ENCODE measurements at regions not wholly inside any gene's neighbourhood (a gene's known extent, or its start where the extent isn't known, plus 50 kb on each side); places are given as distances from the start of the nearest gene placed in this dataset.

GRCh38 chr2:30339071-30339470, 107.7 kb downstream of the LBH start:
- no peak for DNase-seq (ENCODE audit: low spot score)

GRCh38 chr2:30341500-30342267, 105.4 kb upstream of the LCLAT1 start:
- no peak for DNase-seq (ENCODE audit: low spot score)

GRCh38 chr2:30346471-30347169, 100.4 kb upstream of the LCLAT1 start:
- DNase-seq (ENCODE audit: low spot score) = no peak

GRCh38 chr2:30348825-30349224, 98.2 kb upstream of the LCLAT1 start:
- DNase-seq (ENCODE audit: low spot score) = no peak

GRCh38 chr2:30349691-30350090, 97.4 kb upstream of the LCLAT1 start:
- DNase-seq (ENCODE audit: low spot score) = no peak

GRCh38 chr2:30351116-30351515, 95.9 kb upstream of the LCLAT1 start:
- no peak for DNase-seq (ENCODE audit: low spot score)

- DNase-seq (ENCODE audit: low spot score) = no peak
Observed at GRCh38 chr2:30351949-30352348, 95.1 kb upstream of the LCLAT1 start.

- no peak for DNase-seq (ENCODE audit: low spot score)
Observed at GRCh38 chr2:30354150-30354549, 92.9 kb upstream of the LCLAT1 start.

- DNase-seq (ENCODE audit: low spot score) = no peak
Observed at GRCh38 chr2:30354621-30355020, 92.4 kb upstream of the LCLAT1 start.

GRCh38 chr2:30355306-30355705, 91.7 kb upstream of the LCLAT1 start:
- DNase-seq (ENCODE audit: low spot score) = no peak

GRCh38 chr2:30356071-30356470, 91.0 kb upstream of the LCLAT1 start:
- no peak for DNase-seq (ENCODE audit: low spot score)

- DNase-seq (ENCODE audit: low spot score) = no peak
Observed at GRCh38 chr2:30356776-30357175, 90.3 kb upstream of the LCLAT1 start.

- no peak for DNase-seq (ENCODE audit: low spot score)
Observed at GRCh38 chr2:30358351-30358750, 88.7 kb upstream of the LCLAT1 start.

- DNase-seq (ENCODE audit: low spot score) = no peak
Observed at GRCh38 chr2:30358842-30359241, 88.2 kb upstream of the LCLAT1 start.

GRCh38 chr2:30359644-30360167, 87.3 kb upstream of the LCLAT1 start:
- no peak for DNase-seq (ENCODE audit: low spot score)

- DNase-seq (ENCODE audit: low spot score) = no peak
Observed at GRCh38 chr2:30361751-30362394, 85.2 kb upstream of the LCLAT1 start.

- no peak for DNase-seq (ENCODE audit: low spot score)
Observed at GRCh38 chr2:30362468-30363081, 84.5 kb upstream of the LCLAT1 start.

GRCh38 chr2:30363406-30363805, 83.6 kb upstream of the LCLAT1 start:
- no peak for DNase-seq (ENCODE audit: low spot score)

- no peak for DNase-seq (ENCODE audit: low spot score)
Observed at GRCh38 chr2:30365201-30365600, 81.8 kb upstream of the LCLAT1 start.

GRCh38 chr2:30366199-30366691, 80.8 kb upstream of the LCLAT1 start:
- DNase-seq (ENCODE audit: low spot score) = no peak

- no peak for DNase-seq (ENCODE audit: low spot score)
Observed at GRCh38 chr2:30367232-30368070, 79.6 kb upstream of the LCLAT1 start.

All from pons (tissue), 1 donor.